ENCODE measurements at regions not wholly inside any gene's neighbourhood (a gene's known extent, or its start where the extent isn't known, plus 50 kb on each side); places are given as distances from the start of the nearest gene placed in this dataset.

DNA sequence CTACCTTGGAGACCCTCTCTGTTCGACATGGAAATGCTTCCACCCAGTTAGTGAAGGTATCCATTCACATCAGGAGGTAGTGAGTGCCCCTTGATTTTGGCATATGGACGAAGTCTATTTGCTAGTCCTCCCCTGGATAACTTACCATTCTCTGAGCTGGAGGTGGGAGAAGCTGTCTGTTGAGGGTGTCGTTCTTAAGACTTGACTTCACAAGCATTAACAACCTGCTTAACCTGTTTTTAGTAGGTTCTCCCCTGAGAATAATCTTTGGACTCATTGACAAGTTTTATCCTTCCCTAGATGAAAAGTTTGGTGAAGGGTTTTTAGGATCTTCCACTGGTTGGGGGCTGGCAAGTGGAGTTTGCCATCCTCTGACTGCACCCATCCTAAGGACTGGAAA lies 1053.8 kb upstream of the CNTN5 start:
- DNase-seq (ENCODE audit: low read depth): no peak
- H3K4me3 ChIP-seq (ENCODE audit: low read depth, low read length): no peak overlapping the region

DNA sequence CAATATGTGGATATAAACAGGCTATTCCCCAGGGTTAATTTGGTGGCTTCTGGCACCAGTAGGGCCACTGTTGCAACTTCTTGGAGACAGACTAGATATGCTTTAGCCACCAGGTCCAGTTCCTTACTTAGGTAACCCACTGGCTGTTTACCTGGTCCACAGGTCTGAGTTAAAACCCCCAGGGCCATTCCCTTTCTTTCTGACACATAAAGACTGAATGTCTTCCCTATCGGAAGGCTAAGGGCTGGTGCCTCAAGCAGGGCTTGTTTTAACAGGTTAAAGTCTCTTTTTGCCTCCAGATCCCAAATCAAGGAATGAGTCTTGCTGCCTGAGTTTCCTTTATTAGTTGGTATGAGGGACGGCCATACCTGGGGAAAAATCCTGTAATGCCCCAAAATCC lies 1052.7 kb upstream of the CNTN5 start:
- no peak overlapping the region for H3K4me3 ChIP-seq (ENCODE audit: low read depth, low read length)
- DNase-seq (ENCODE audit: low read depth): no peak

DNA sequence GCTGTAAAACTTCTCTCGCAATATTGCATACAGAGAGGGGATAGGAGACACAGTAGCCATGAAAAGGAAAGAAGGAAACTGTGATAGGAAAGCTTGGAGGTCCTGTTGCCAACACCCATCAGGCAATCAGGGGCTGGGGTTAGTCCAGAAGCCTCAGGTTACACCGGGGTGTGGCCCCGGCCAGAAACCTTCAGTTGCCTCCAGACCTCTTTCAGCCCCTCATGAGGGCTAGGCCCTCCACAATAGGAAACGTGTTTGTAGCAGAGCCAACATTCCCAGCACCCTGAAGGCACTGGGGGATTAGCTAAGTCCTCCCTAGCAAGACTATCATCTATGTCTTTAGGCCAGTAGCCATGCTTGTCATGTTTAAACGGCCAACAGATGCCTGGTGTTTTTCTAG lies 1048.0 kb upstream of the CNTN5 start:
- DNase-seq (ENCODE audit: low read depth): no peak
- no peak overlapping the region for H3K4me3 ChIP-seq (ENCODE audit: low read depth, low read length)

DNA sequence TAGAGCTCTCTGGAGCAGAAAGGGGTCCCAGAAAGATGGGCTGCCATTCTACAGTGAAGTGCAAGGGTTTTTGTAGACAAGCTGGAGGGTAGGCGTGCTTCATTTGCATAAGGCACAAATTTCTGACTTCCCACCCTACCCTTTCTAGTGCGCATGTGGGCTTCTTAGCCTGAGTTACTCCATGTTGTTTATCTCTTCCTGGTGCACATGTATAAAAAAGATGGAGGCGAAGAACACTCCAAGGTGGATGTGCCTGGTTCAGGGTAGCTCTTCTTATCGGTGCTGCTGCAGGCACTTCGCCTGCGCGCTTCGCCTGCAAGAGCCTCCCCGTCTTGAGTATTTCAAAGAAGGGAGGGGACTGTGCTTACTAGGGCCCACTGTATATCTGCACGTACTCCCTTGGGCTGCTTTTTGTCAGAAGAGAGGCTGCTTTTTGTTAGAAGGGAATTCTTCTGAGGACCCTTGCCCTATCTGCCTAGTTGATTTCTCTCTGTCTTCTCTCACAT lies 1047.3 kb upstream of the CNTN5 start:
- no peak overlapping the region for H3K4me3 ChIP-seq (ENCODE audit: low read depth, low read length)
- DNase-seq (ENCODE audit: low read depth): no peak

DNA sequence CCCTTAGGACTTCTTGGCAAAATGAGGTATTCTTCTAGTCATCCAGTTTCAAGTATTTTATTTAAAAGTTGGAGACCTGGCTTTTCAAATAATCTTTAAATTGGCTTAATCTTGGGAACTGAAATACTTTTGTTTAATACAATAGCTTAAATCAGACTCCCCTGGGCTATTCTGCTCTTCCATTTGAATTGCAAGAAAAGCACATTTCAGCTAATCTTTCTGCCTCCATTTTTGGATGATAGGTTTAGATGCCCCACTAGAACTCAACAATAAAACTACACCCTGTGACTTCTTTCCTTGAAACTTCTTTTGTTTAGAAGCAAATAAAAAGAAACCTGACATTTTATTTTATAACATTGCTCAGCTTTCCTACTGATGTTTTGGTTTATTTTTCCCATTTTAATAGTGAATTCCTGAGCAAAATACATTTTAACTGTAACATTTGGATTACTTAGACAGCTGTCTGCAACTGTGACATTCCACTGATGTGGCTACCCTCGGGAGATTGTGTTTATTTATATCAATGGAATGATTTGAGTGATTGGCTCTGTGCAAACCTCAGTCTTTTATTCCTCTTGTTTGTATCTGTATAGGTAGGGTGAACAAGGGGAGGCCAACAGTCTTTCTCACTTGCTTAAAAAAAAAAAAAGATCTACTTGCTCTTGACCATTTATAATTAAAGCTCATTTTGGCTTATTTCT lies 1045.8 kb upstream of the CNTN5 start:
- no peak overlapping the region for H3K4me3 ChIP-seq (ENCODE audit: low read depth, low read length)
- DNase-seq (ENCODE audit: low read depth): no peak

DNA sequence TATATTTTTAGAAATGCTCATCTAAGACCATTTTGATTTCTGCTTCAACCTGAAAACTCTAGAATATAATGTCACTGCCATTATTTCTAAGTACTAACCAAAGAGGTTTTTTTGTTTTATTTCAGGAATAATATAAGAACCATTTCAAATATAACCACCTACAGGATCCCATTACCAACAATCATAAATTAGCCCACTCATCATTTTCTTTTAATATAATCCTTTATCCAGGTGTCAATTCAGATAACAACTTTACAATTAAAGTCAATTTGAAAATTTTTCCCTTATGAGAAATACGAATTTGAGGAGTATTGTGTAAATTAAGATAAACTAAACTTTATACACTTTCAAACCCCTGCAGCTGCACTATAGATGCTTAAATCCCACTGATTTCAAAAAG lies 1043.0 kb upstream of the CNTN5 start:
- DNase-seq (ENCODE audit: low read depth): no peak
- no peak overlapping the region for H3K4me3 ChIP-seq (ENCODE audit: low read depth, low read length)

DNA sequence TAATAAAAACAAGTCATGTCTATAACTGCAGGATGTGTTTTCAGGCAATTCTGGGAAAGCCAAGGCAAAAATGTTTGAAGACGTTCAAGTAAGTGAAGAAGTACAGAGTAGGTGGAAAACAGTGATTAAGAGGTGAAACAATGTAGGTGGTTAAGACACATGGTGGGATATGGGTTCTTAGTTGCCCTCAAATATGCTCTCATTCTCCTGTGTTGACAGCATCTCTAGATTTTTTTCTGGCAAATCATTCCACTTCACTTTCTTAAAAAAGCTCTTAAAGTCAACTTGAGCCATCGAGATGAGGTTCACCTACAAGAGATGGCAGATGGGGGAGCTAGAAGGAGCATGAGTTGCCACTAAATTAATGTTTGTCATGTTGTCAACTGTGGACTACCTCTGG lies 1041.0 kb upstream of the CNTN5 start:
- peak; percentile 13 for DNase-seq (ENCODE audit: low read depth)
- H3K4me3 ChIP-seq (ENCODE audit: low read depth, low read length): no peak overlapping the region

DNA sequence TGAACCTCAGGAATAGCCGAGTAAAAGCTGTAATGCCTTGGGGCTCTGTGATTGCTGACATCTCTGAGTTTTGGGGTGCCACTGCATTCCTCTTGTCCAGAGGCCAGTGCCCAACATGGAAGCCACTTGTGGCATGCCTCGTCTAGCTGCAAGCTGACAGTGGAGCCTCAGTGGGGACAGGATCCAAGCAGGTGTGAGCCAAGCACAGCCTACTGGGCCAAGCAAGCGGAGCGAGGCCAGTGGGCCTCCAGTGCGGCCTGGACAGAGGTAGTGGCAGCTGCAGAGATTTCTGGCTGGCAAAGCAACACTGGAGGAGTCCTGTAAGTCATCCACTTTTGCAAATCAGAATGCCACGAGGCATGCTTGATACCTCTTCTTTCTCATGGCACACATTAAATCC lies 1038.2 kb upstream of the CNTN5 start:
- DNase-seq (ENCODE audit: low read depth): no peak
- no peak overlapping the region for H3K4me3 ChIP-seq (ENCODE audit: low read depth, low read length)

DNA sequence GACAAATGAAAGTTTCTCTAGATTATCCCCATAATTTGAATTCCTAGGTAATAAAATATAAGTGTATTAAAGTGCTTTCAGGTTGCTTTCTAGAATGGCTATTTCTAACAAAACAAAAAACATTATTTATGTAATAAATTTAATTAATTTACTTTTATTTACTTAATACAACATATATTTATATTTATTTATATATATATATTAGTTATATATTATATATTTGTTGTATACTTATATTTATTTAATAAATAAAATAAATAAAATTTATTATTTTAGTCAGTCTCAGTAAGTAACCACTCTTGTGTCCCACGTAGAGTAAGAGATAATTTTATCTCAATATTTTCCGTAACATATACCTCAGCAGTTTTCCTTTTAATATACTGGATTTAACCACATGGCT lies 1031.6 kb upstream of the CNTN5 start:
- no peak overlapping the region for H3K4me3 ChIP-seq (ENCODE audit: low read depth, low read length)
- no peak for DNase-seq (ENCODE audit: low read depth)

DNA sequence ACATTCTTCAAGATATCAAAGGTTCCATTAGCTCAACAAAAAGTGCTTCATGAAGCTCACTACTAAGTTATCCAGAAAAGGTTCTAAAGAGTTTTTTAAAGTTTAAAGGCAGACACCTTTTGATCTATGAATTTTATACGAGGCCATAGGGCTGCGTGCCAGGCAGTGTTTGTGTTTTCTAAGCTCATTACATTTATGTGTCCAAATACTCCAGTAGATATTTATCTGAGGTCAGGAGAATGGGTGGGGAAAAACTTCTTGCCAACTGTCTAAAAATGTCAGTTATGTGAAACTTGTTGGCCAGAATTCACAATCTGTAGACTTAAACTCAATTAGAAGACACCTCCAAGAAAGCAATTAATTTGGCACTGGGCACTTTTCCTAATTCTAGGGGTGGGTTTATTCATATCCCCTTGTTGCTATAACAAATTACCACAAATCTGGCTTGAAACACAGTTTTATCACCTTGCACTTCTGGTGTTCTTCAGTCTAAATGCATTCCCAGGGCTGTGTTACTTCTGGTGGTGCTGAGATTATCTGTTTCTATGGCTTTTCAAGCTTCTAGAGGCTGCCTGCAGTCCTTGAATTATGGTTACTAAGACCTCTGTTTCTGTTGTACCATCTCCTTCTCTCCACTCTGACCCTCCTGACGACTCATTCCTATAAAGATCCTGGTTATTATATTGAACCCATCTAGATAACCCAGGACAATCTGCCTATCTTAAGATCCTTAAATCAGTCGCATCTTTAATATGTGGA lies 1030.4 kb upstream of the CNTN5 start:
- no peak overlapping the region for H3K4me3 ChIP-seq (ENCODE audit: low read depth, low read length)
- no peak for DNase-seq (ENCODE audit: low read depth)

DNA sequence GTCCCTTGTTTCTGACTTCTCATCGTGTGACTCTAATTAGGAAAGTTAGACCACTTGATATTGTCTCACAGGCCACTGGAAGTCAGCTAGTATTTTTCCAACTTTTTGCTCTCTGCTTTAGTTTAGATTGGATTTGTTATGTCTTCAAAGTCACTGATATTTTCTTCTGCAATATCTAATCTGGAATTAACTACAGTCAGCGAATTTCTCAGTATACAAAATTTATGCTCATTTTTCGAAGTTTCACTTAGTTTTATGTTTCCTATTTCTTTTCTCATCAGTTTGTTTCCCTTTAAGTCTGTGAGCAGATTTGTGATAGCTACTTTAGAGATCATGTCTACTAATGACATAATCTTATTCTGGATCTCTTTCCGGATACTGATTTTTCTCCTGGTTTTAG lies 1027.2 kb upstream of the CNTN5 start:
- DNase-seq (ENCODE audit: low read depth): no peak
- H3K4me3 ChIP-seq (ENCODE audit: low read depth, low read length): no peak overlapping the region

DNA sequence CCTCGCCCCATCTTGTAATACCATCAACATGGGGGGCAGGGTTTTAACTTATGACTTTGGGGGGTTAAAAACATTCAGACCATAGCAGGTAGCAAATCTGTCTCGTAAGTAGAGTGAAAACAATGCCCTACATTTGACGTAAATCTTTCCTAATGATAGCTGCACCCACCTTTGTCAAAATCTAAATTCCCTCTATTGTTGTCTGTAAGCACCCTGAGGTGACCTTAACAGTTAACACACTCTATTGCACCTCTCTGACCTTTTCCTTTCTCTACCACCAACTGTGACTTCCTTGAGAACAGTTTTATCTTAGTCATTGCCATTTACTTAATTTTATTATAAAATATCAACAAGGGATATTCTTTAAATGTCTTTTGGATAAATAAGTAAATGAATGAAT lies 1024.9 kb upstream of the CNTN5 start:
- DNase-seq (ENCODE audit: low read depth): no peak
- H3K4me3 ChIP-seq (ENCODE audit: low read depth, low read length): no peak overlapping the region

DNA sequence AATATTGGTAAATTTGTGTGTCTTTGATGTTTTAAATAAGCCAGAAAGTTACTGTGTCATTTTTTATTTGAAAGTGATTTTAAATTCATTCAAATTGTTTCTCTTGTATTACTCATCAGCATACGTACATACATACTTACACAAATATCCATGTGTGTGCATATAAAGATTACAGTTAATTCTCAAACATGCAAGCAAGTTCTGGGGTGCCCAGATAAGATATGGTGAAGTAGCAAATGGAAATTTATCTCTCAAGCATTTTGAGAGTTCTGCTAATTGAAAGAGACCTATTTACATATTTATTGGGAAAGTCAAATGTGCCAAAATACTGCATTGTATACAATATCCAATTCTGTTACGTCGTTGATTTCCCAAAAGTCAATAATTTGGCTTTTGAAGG lies 1024.0 kb upstream of the CNTN5 start:
- no peak overlapping the region for H3K4me3 ChIP-seq (ENCODE audit: low read depth, low read length)
- DNase-seq (ENCODE audit: low read depth): no peak

DNA sequence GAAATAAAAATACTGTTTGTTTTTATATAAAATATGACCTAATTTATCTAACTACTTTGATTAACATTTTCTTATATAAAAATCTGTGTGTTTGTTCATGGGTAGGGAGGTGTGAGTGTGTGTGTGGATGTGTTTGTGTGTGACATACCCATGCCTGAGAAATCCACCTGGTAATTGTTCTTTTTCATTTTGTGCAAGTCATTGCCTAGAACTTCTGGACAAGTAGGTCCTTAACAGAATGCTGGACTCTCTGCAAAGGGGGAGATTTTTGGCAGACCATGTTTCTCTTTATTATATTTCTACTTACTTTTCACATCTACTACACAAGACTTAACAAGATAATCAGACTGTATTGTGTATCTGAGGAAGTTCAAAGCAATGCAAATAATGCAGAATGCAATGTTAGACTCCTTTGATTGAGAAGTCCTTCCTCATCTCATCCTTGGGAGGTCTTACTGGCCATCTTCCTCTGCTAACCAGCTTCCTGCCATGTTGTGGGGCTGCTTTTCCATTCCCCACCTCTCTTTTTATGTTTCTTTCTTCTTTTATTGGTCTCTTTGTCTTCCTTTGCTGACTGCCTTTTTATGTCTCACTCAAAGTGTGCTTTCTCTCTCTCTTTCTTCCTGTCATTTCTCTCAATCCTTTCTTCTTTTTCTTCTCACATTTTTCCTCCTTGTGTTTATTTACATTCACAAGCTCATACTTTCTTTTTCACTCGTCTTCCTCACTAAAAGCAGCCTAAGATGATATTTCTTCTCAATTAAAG lies 1017.0 kb upstream of the CNTN5 start:
- no peak for DNase-seq (ENCODE audit: low read depth)
- H3K4me3 ChIP-seq (ENCODE audit: low read depth, low read length): no peak overlapping the region

DNA sequence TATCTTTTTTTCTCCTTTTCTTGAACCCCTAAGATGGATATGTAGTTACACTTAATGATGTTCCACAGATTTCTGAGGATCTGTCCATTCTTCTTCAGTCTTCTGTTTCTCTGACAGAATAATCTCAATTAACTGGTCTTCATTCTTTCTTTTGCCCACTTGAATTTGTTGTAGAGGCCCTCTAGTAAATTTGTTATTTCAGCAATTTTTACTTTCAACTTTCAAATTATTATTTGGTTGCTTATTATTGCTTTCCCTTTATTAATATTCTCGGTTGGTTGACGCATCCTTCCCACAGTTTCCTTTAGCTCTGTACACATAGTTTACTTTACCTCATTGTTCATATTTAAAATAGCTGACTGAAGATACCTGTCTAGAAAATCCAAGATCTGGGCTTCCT lies 1013.7 kb upstream of the CNTN5 start:
- DNase-seq (ENCODE audit: low read depth): no peak
- H3K4me3 ChIP-seq (ENCODE audit: low read depth, low read length): no peak overlapping the region

DNA sequence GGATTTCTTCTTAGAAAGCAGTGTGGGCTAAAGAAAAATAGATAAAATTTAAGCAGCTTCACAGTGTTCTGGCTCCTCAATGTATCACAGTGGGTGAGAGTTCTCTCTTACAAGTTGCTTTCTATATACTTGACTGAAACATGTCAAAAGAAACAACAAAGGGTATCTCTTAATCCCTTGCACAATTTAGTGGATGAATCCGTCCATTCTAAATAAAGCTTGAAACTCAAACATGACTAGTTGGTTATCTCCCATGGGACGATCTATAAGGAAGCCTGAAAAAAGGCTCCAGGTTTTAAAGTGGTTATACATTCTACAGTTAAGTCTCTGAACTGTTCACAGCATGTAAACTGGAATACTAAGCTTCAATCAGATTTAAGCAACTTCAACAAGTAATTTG lies 993.1 kb upstream of the CNTN5 start:
- DNase-seq (ENCODE audit: low read depth): peak; percentile 4
- H3K4me3 ChIP-seq (ENCODE audit: low read depth, low read length): no peak overlapping the region

DNA sequence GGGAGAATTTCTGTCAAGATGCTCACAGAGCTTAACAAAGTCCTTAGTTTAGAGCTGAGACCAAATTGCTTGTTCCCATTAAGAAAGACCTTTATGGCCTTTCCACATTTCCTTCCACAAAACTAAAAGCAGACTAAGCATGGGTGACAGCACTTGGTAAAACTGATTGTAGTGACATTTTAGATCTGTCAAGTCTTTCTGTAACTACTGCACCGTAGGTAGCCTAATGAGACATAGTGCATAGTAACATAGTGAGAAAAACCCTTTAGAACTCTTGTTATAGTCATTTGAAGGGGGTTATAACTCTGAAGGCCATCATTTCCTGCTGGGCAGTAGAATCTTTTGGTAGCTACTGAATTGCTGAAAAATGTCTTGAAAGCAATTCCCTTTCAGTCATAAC lies 990.9 kb upstream of the CNTN5 start:
- H3K4me3 ChIP-seq (ENCODE audit: low read depth, low read length): no peak overlapping the region
- DNase-seq (ENCODE audit: low read depth): no peak

DNA sequence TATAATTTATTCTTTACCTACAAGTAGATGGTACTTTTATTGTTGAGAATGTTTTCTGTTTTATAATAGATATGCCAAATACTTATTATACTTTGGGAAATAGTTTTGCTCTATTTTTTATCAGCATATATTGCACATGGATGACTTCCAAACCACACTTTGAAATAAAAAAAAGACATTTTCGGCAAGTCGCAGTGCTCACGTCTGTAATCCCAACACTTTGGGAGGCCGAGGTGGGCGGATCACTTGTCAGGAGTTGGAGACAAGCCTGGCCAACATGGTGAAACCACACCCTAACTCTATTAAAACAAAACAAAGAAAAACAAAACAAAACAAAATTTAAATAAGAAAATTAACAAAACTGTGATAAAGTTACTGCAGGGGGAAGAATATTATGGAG lies 983.9 kb upstream of the CNTN5 start:
- no peak overlapping the region for H3K4me3 ChIP-seq (ENCODE audit: low read depth, low read length)
- DNase-seq (ENCODE audit: low read depth): no peak

DNA sequence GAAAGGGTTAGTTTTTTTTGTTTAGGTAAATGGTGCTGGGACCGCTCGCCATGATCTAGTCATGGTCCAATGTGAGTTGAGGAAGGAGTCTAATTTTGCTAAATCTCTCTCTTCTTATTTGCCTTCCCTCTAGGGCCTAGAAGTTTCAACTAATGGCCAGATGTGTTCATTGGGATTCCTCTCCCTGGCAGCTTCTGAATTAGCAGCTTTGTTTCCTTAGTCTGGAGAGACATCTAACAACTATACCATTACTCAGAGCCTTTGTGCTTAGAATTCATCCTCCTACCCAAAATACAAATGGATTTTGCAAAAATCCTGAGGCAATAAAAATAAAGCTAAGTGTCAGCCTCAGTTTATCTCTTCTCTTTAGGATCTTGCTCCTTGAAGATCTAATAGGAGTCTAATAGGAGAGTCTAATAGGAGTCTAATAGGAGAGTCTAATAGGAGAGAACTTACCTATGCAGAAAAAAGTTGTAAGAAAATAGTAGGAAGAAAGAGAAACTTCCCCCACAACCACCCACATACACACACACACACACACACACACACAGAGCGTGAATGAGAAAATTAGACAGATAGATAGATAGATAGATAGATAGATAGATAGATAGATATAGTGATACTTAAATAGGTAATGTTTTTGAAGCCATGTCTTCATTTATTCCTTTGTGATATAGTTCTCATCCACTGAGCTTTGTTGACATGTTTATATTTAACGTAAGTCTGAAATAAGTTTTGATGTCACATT lies 980.5 kb upstream of the CNTN5 start:
- H3K4me3 ChIP-seq (ENCODE audit: low read depth, low read length): no peak overlapping the region

DNA sequence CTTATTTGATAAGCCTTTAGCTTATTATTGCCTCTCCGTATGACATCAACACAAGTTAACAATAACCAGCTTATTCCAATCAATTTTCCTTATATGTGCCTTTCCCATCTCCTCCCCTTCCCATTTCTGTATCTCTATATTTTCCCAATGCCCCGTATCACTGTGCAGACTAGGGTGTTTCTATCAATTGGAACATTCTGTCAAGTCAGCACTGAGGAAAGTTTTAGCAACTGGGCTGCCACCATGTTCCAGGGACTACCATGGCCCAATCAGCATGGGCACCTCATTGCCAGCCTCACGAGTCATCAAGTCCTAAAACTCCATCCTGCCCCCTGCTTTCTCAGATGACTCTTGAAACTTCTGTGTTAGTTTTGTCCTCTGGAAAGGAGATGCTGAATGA lies 973.1 kb upstream of the CNTN5 start:
- H3K4me3 ChIP-seq (ENCODE audit: low read depth, low read length): no peak overlapping the region
- no peak for DNase-seq (ENCODE audit: low read depth)

More for the DNA sequence above, 980.5 kb upstream of the CNTN5 start:
- no peak for DNase-seq (ENCODE audit: low read depth)
